ENCODE measurements at regions not wholly inside any gene's neighbourhood (a gene's known extent, or its start where the extent isn't known, plus 50 kb on each side); places are given as distances from the start of the nearest gene placed in this dataset.

DNA sequence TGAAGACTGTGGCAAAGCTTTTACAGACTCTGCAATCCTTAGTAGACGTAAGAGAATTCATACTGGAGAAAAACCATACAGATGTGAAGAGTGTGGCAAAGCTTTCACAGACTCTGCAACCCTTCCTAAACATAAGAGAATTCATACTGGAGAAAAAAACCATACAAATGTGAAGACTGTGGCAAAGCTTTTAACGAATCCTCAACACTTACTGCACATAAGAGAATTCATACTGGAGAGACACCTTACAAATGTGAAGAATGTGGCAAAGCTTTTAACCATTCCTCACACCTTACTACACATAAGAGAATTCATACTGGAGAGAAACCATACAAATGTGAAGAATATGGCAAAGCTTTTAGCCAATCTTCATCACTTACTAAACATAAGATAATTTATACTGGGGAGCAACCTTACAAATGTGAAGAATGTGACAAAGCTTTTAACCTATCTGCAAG is 50.1 kb upstream of the ZNF98 start:
- TF ChIP-seq, protein P1, sequence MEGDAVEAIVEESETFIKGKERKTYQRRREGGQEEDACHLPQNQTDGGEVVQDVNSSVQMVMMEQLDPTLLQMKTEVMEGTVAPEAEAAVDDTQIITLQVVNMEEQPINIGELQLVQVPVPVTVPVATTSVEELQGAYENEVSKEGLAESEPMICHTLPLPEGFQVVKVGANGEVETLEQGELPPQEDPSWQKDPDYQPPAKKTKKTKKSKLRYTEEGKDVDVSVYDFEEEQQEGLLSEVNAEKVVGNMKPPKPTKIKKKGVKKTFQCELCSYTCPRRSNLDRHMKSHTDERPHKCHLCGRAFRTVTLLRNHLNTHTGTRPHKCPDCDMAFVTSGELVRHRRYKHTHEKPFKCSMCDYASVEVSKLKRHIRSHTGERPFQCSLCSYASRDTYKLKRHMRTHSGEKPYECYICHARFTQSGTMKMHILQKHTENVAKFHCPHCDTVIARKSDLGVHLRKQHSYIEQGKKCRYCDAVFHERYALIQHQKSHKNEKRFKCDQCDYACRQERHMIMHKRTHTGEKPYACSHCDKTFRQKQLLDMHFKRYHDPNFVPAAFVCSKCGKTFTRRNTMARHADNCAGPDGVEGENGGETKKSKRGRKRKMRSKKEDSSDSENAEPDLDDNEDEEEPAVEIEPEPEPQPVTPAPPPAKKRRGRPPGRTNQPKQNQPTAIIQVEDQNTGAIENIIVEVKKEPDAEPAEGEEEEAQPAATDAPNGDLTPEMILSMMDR (IDR thresholded peaks at IDR 0.05; ENCODE audit: control extremely low read depth in 1 of 3, insufficient read depth in 1 of 3, low read depth in 1 of 3, low read length in 3 of 3) = no peak
- TF ChIP-seq POLR2AphosphoS5 (IDR thresholded peaks at IDR 0.05; ENCODE audit: low read depth, low read length) = no peak
- no peak for TF ChIP-seq JUND (IDR thresholded peaks at IDR 0.05; ENCODE audit: low read length)
- no peak for TF ChIP-seq TAF1 (IDR thresholded peaks at IDR 0.05; ENCODE audit: low read depth, low read length)
- no peak for TF ChIP-seq RXRA (IDR thresholded peaks at IDR 0.05; ENCODE audit: insufficient read depth, low read depth, low read length)
- no peak for TF ChIP-seq BACH1 (IDR thresholded peaks at IDR 0.05; ENCODE audit: low read length)
- TF ChIP-seq SUZ12 (IDR thresholded peaks at IDR 0.05; ENCODE audit: low read length) = no peak
- TF ChIP-seq RFX5 (IDR thresholded peaks at IDR 0.05; ENCODE audit: borderline replicate concordance, low read depth, low read length) = no peak
- TF ChIP-seq ZNF274 (IDR thresholded peaks at IDR 0.05; ENCODE audit: borderline replicate concordance, extremely low read depth, low read length) = peak; percentile 90
- TF ChIP-seq POLR2A (IDR thresholded peaks at IDR 0.05; ENCODE audit: control extremely low read depth in 1 of 2, low read depth in 2 of 2, low read length in 2 of 2) = no peak
- TF ChIP-seq TEAD4 (IDR thresholded peaks at IDR 0.05; ENCODE audit: low read depth, low read length) = no peak
- no peak for TF ChIP-seq SP4 (IDR thresholded peaks at IDR 0.05; ENCODE audit: low read length)
- no peak for TF ChIP-seq EZH2 (IDR thresholded peaks at IDR 0.05; ENCODE audit: low read depth, low read length, severe bottlenecking)

Measured in H1 (cell line).